GM18517 (cell line): ENCODE measurements at regions not wholly inside any gene's neighbourhood (a gene's known extent, or its start where the extent isn't known, plus 50 kb on each side); places are given as distances from the start of the nearest gene placed in this dataset.
"Not testable (repeated sequence)": the region's sequence is repeated elsewhere in the genome, so short reads cannot be mapped to it uniquely, and the experiment has no call there.

ENCODE experiments used
- ATAC-seq: cut with Tn5 transposase; IDR thresholded peaks from one replicate; pipeline ENCODE4 v1.9.1; 2021; ENCODE audit warnings: mild to moderate bottlenecking, moderate library complexity; ENCODE audit not compliant: unreplicated experiment

- no peak for ATAC-seq
Measured at GRCh38 chr14:22492622-22493542, 96.1 kb downstream of the DAD1 start.

GRCh38 chr14:22491683-22492621 is 97.1 kb downstream of the DAD1 start:
- peak; percentile 28 for ATAC-seq

DNA sequence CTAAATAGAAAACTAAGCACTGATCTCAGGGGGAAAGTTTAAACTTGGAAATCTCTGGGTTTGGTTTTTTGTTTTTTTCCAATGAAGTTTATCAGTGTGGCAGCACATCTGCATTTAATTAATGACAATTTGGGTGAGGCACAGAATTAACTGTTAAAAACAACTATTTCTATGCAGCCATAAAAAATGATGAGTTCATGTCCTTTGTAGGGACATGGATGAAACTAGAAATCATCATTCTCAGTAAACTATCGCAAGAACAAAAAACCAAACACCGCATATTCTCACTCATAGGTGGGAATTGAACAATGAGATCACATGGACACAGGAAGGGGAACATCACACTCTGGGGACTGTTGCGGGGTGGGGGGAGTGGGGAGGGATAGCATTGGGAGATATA is 98.0 kb downstream of the DAD1 start:
- not testable (repeated sequence) for ATAC-seq

GRCh38 chr14:22489957-22490950 is 98.8 kb downstream of the DAD1 start:
- ATAC-seq: no peak

- ATAC-seq: no peak
Measured at GRCh38 chr14:22489244-22489545, 99.8 kb downstream of the DAD1 start.

DNA sequence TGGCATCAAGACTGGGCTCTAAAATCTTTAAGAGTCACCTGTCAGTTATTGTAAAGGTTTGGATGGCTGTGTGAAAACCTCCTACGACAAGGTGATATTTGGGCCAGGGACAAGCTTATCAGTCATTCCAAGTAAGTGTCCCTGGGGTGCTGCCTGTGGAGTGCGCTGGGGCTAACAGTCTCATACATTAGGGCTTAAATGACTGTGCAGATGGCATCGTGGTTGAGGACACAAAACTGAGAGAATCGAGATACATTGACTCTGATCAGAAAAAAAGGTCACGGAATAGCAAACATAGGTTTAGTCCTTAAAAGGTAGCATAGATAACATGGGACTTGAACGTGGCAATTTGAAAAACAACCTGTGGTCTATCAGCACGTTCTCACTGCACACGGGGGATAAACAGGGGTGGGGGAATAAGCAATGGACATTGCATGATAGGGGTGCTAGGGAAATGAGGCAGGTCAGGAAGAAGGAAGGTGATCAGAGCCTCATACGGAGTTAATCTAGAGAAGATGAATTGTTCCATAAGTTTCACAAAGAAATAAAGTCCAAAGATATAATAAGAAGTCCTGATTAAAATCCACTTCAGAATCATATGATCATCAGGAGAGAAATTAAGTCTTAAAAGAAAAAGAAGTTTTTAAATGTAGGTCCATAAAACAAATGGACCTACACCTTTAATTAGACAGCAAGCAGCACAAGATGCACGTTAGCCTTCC is 100.3 kb downstream of the DAD1 start:
- ATAC-seq: no peak

GRCh38 chr14:22487941-22488340 is 101.1 kb downstream of the DAD1 start:
- no peak for ATAC-seq

GRCh38 chr14:22487401-22487800 is 101.6 kb downstream of the DAD1 start:
- ATAC-seq: no peak

GRCh38 chr14:22486675-22487074 is 102.3 kb downstream of the DAD1 start:
- no peak for ATAC-seq

DNA sequence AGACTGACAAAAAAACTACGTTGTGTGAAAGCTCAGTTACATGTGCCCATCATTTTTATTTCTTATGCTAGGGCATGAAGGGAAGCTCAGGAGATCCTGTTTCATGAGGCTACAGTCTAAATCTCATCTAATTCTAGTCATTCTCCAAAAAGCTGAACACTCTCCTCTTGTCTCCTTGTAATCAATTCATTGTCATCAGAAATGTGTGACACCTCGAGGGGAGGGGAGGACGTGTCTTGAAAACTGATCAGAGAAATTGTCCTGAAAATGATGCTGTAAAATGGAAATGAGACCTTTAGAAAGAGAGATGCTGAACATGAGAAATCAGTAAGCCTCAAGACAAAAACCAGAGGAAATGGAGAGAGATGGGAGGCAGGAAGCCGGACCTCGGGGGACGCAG is 103.4 kb downstream of the DAD1 start:
- ATAC-seq: no peak

DNA sequence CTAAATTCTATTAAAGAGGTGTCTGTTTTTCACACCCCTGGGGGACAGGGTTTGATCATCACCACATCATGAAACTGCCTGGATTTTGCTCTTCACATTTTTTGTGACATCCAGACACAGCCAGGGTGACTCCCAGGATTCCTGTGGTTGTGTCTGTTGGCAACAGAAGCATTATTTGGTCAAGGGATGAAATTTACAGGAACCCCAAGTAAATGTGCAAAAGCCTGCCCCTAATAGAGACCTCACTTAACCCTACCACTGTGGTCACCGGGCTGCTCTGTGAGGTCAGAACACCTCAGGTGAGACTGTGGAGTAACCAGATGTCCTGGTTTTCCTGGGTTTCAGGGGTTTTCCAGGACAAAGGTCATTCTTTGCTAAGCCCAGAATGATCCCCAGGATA is 103.8 kb downstream of the DAD1 start:
- ATAC-seq: no peak

GRCh38 chr14:22484632-22485031 is 104.4 kb downstream of the DAD1 start:
- no peak for ATAC-seq

DNA sequence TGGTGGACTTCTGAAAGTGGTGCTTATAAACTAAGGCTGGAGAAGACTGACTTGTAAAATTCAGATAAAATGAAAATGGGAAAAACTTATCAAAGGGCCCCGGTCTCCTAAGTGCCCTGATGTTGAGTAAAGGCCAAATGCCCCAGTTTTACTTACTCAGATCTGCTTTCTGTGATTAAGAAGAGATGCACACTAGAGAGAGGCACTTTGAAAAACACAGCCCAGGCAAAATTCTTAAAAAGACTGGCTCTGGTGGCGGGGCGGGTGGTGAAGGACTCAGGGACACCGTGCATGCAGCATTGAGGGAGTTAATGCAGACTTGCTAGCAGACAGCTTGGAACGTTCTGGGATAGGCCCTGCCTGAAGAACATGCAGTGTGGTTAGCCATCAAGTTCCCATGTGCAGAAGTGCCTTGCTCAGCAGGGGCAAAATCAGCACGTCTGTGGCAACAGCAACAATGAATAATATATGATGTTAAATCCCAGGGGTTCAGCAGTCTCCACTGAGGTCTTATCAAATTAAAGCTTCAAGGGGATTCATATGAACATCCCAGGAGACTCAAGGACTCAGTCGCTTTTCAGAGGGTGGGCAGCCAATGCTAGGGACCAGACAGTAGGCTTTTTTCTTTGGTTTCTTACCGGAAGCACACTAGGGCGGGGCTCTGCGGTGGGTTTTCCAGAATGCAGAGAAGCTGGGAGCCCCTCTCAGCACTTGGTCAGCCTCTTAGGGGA is 105.0 kb downstream of the DAD1 start:
- ATAC-seq: no peak

DNA sequence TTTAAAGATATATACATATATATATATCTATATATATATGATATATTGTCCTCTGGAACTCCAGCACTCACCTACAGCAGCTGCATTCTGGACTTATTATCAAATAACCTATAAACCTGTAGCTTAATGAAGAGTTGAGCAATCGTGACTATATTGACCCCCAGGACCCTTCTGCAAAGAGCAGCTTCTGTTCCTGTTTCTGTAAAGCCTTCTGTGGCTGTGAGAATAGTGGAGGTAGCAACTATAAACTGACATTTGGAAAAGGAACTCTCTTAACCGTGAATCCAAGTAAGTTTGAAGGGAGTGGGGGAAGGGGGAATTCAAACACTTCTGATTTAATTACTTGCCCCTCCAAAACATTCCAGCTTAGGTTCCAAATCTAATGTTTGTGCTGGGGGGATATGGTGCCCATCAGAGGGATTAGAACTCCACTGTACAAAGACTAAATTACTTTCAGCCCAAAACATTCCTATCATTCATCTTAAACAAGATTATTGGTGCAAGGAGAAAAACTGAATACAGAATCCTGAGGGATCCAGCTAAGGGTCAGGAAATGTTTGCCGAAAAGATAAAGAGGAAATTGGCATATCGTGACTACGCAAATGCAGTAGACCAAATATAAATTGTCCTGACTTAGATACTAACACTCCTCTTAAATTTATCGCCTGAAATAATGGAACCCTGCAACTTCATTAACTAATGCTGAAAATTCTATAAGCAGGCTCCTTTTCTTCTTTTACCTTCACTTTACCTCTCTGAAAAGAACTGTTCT is 106.1 kb downstream of the DAD1 start:
- ATAC-seq: no peak

DNA sequence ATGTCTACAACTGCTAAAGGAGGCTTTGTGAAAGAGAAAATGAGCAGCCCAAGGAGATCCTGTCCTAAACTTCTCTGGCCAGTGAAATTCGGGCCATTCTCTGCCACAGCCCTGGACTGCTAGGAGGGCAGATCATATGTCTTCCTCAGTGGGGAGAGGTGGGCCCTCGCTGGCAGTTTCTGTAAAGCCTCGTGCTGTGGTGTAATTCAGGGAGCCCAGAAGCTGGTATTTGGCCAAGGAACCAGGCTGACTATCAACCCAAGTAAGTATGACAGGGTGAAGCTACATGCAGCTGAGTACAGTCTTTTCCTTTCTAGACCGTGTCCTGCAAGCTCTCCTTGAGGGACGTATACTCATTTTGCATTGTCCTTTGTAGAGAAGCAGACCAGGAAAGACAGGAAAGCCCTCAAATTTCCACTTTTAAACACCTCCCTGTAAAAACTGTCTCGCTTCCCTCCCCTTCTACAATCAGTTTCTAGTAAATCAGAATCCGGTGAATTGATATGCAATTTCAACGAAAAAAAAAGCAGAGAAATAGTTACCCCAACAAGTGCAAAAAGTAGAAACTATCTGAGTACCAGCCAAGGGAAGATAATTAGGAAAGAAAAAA is 106.8 kb downstream of the DAD1 start:
- ATAC-seq: no peak

GRCh38 chr14:22481546-22481945 is 107.5 kb downstream of the DAD1 start:
- ATAC-seq: no peak

DNA sequence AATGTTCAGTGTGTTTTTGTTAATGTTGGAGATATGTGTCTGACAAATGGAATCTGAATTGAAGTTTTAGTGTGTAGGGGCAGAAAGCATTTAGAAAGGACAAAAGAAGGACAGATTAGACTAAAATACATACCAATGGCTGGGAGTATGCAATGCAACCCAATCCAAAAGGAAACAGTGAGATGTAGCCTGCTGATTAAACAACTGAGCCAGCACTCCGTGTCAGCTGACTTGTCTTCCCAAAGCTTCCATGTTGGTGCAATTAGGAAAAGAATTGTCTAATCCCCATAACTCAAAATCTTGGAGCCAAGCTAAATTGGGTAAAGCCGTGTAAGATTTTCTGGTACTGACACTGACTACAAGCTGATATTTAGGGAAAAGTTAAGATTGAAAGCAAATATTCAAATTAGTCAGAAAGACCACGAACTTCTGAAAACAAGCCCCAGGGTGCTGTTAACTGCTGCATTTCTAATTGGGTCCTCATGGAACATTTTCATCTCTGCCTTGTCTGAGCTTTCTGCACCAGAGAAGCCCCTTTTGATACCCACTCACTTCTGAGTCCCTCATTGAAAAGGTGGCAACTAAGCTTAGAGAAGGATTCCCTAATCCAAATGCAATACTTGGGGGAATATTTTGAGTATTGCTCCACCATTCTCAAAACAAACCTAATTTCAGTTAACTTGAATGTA is 109.1 kb downstream of the DAD1 start:
- ATAC-seq: no peak

DNA sequence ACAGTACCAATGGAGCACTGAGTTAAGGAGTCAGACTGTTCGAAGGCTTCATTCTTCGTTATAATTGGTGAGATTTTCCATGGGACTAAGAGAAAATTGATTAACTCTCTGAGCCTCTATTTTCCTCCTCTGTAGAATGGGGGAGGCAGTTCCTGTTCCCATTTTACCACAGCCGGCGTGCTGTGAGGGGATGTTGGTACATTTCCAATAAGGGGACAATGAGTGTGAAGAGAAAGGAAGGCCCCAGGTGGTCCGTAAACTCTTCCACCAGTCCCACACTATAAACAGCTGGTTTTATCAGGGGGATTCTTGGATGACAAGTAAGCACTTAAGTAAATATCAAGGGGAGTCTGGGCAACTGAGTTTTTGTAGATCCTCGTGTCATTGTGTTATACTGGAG is 109.9 kb downstream of the DAD1 start:
- no peak for ATAC-seq
